ENCODE measurements at regions not wholly inside any gene's neighbourhood (a gene's known extent, or its start where the extent isn't known, plus 50 kb on each side); places are given as distances from the start of the nearest gene placed in this dataset.

- no peak overlapping the region for H3K9ac ChIP-seq (ENCODE audit: low read depth, low read length)
- no peaks in the 10 kb centered on the region for H3K4me1 ChIP-seq (ENCODE audit: insufficient read depth, low read length)
- no peaks in the 10 kb centered on the region for H3K36me3 ChIP-seq (ENCODE audit: insufficient read depth, low read length)
- H3K9me3 ChIP-seq (ENCODE audit: control insufficient read depth, insufficient read depth, low read length) = no peaks in the 10 kb centered on the region; the same call in 1 of the 2 replicates
These were observed 87.2 kb upstream of the PDE5A start for GRCh38 chr4:119715490-119716445.

GRCh38 chr4:119709418-119709817 is 80.8 kb upstream of the PDE5A start:
- Histone ChIP-seq H3K36me3 (ENCODE audit: insufficient read depth, low read length) (no peaks in the 10 kb centered on the region; the same call in 1 of the 2 replicates), H3K4me1 (ENCODE audit: insufficient read depth, low read length) (no peaks in the 10 kb centered on the region), H3K9me3 (ENCODE audit: control insufficient read depth, insufficient read depth, low read length) (no peaks in the 10 kb centered on the region; the same call in 1 of the 2 replicates), H3K9ac (ENCODE audit: low read depth, low read length) (no peak overlapping the region)

- Histone ChIP-seq H3K9me3 (ENCODE audit: control insufficient read depth, insufficient read depth, low read length) (no peaks in the 10 kb centered on the region; the same call in 1 of the 2 replicates), H3K4me1 (ENCODE audit: insufficient read depth, low read length) (no peaks in the 10 kb centered on the region), H3K9ac (ENCODE audit: low read depth, low read length) (no peak overlapping the region), H3K36me3 (ENCODE audit: insufficient read depth, low read length) (no peaks in the 10 kb centered on the region; the same call in 1 of the 2 replicates)
These were observed 78.7 kb upstream of the PDE5A start for GRCh38 chr4:119707336-119707735.

GRCh38 chr4:119706804-119707203 is 78.2 kb upstream of the PDE5A start:
- no peaks in the 10 kb centered on the region for H3K4me1 ChIP-seq (ENCODE audit: insufficient read depth, low read length)
- no peaks in the 10 kb centered on the region for H3K9me3 ChIP-seq (ENCODE audit: control insufficient read depth, insufficient read depth, low read length)

GRCh38 chr4:119697887-119698393 is 69.3 kb upstream of the PDE5A start:
- Histone ChIP-seq H3K9ac (ENCODE audit: low read depth, low read length) (no peak overlapping the region), H3K9me3 (ENCODE audit: control insufficient read depth, insufficient read depth, low read length) (no peaks in the 10 kb centered on the region), H3K36me3 (ENCODE audit: insufficient read depth, low read length) (no peaks in the 10 kb centered on the region), H3K4me1 (ENCODE audit: insufficient read depth, low read length) (no peaks in the 10 kb centered on the region)

More at GRCh38 chr4:119706804-119707203, 78.2 kb upstream of the PDE5A start:
- Histone ChIP-seq H3K9ac (ENCODE audit: low read depth, low read length) (no peak overlapping the region), H3K36me3 (ENCODE audit: insufficient read depth, low read length) (no peaks in the 10 kb centered on the region; the same call in 1 of the 2 replicates)

GRCh38 chr4:119696963-119697362 is 68.4 kb upstream of the PDE5A start:
- H3K36me3 ChIP-seq (ENCODE audit: insufficient read depth, low read length) = no peaks in the 10 kb centered on the region
- no peaks in the 10 kb centered on the region for H3K4me1 ChIP-seq (ENCODE audit: insufficient read depth, low read length)
- H3K9me3 ChIP-seq (ENCODE audit: control insufficient read depth, insufficient read depth, low read length) = no peaks in the 10 kb centered on the region
- H3K9ac ChIP-seq (ENCODE audit: low read depth, low read length) = no peak overlapping the region

GRCh38 chr4:119695216-119695615 is 66.6 kb upstream of the PDE5A start:
- Histone ChIP-seq H3K36me3 (ENCODE audit: insufficient read depth, low read length) (no peaks in the 10 kb centered on the region), H3K4me1 (ENCODE audit: insufficient read depth, low read length) (no peaks in the 10 kb centered on the region), H3K9me3 (ENCODE audit: control insufficient read depth, insufficient read depth, low read length) (peaks cover 3% of the 10 kb centered on the region; the same call in 1 of the 2 replicates), H3K9ac (ENCODE audit: low read depth, low read length) (no peak overlapping the region)

- Histone ChIP-seq H3K9ac (ENCODE audit: low read depth, low read length) (no peak overlapping the region), H3K4me1 (ENCODE audit: insufficient read depth, low read length) (no peaks in the 10 kb centered on the region), H3K36me3 (ENCODE audit: insufficient read depth, low read length) (no peaks in the 10 kb centered on the region), H3K9me3 (ENCODE audit: control insufficient read depth, insufficient read depth, low read length) (peaks cover 3% of the 10 kb centered on the region; the same call in 1 of the 2 replicates)
These were observed 64.5 kb upstream of the PDE5A start for GRCh38 chr4:119693126-119693525.

- Histone ChIP-seq H3K9me3 (ENCODE audit: control insufficient read depth, insufficient read depth, low read length) (peaks cover 3% of the 10 kb centered on the region; the same call in 1 of the 2 replicates), H3K36me3 (ENCODE audit: insufficient read depth, low read length) (no peaks in the 10 kb centered on the region), H3K9ac (ENCODE audit: low read depth, low read length) (no peak overlapping the region), H3K4me1 (ENCODE audit: insufficient read depth, low read length) (no peaks in the 10 kb centered on the region)
These were observed 63.4 kb upstream of the PDE5A start for GRCh38 chr4:119692001-119692400.

GRCh38 chr4:119690871-119691270 is 62.3 kb upstream of the PDE5A start:
- Histone ChIP-seq H3K36me3 (ENCODE audit: insufficient read depth, low read length) (no peaks in the 10 kb centered on the region), H3K9me3 (ENCODE audit: control insufficient read depth, insufficient read depth, low read length) (peaks cover 3% of the 10 kb centered on the region; the same call in 1 of the 2 replicates), H3K9ac (ENCODE audit: low read depth, low read length) (no peak overlapping the region), H3K4me1 (ENCODE audit: insufficient read depth, low read length) (no peaks in the 10 kb centered on the region)

- Histone ChIP-seq H3K36me3 (ENCODE audit: insufficient read depth, low read length) (no peaks in the 10 kb centered on the region), H3K4me1 (ENCODE audit: insufficient read depth, low read length) (no peaks in the 10 kb centered on the region), H3K9me3 (ENCODE audit: control insufficient read depth, insufficient read depth, low read length) (peaks cover 3% of the 10 kb centered on the region; the same call in 1 of the 2 replicates), H3K9ac (ENCODE audit: low read depth, low read length) (no peak overlapping the region)
These were observed 59.8 kb upstream of the PDE5A start for GRCh38 chr4:119688446-119688845.

- Histone ChIP-seq H3K9me3 (ENCODE audit: control insufficient read depth, insufficient read depth, low read length) (no peaks in the 10 kb centered on the region), H3K36me3 (ENCODE audit: insufficient read depth, low read length) (no peaks in the 10 kb centered on the region), H3K4me1 (ENCODE audit: insufficient read depth, low read length) (no peaks in the 10 kb centered on the region), H3K9ac (ENCODE audit: low read depth, low read length) (no peak overlapping the region)
These were observed 55.9 kb upstream of the PDE5A start for GRCh38 chr4:119684463-119684862.

- Histone ChIP-seq H3K9me3 (ENCODE audit: control insufficient read depth, insufficient read depth, low read length) (no peaks in the 10 kb centered on the region), H3K36me3 (ENCODE audit: insufficient read depth, low read length) (no peaks in the 10 kb centered on the region), H3K9ac (ENCODE audit: low read depth, low read length) (no peak overlapping the region), H3K4me1 (ENCODE audit: insufficient read depth, low read length) (no peaks in the 10 kb centered on the region)
These were observed 54.9 kb upstream of the PDE5A start for GRCh38 chr4:119683518-119683917.

GRCh38 chr4:119682099-119682498 is 53.5 kb upstream of the PDE5A start:
- Histone ChIP-seq H3K36me3 (ENCODE audit: insufficient read depth, low read length) (no peaks in the 10 kb centered on the region), H3K4me1 (ENCODE audit: insufficient read depth, low read length) (no peaks in the 10 kb centered on the region), H3K9me3 (ENCODE audit: control insufficient read depth, insufficient read depth, low read length) (no peaks in the 10 kb centered on the region), H3K9ac (ENCODE audit: low read depth, low read length) (no peak overlapping the region)

GRCh38 chr4:119679251-119679650 is 50.6 kb upstream of the PDE5A start:
- Histone ChIP-seq H3K9ac (ENCODE audit: low read depth, low read length) (no peak overlapping the region), H3K9me3 (ENCODE audit: control insufficient read depth, insufficient read depth, low read length) (no peaks in the 10 kb centered on the region), H3K36me3 (ENCODE audit: insufficient read depth, low read length) (no peaks in the 10 kb centered on the region), H3K4me1 (ENCODE audit: insufficient read depth, low read length) (no peaks in the 10 kb centered on the region)
